Colonic mucosa (tissue), 4 donors: ENCODE measurements at regions not wholly inside any gene's neighbourhood (a gene's known extent, or its start where the extent isn't known, plus 50 kb on each side); places are given as distances from the start of the nearest gene placed in this dataset.
"Not testable (repeated sequence)": the region's sequence is repeated elsewhere in the genome, so short reads cannot be mapped to it uniquely, and the experiment has no call there.

Experiments
- DNase-seq: peaks from one replicate; pipeline ENCODE4 v3.0.0-alpha.2; 2020
- H3K27ac ChIP-seq: fragments of 200-600 bp; one replicate; pipeline ENCODE4 v1.8.0; 2021
- H3K27me3 ChIP-seq: fragments of 200-600 bp; one replicate; pipeline ENCODE4 v1.8.0; 2021
- H3K36me3 ChIP-seq: fragments of 200-600 bp; one replicate; pipeline ENCODE4 v1.8.0; 2021
- H3K4me1 ChIP-seq: fragments of 200-600 bp; one replicate; pipeline ENCODE4 v1.8.0; 2021; ENCODE audit warnings: mild to moderate bottlenecking
- H3K4me3 ChIP-seq: fragments of 200-600 bp; one replicate; pipeline ENCODE4 v1.8.0; 2021
- H3K9ac ChIP-seq, 2 donors: one replicate each; pipeline ENCODE4 v1.7.0; 2013; ENCODE audit warnings: control low read depth in 2 of 2, low read depth in 2 of 2, low read length in 2 of 2
- H3K9me3 ChIP-seq: fragments of 200-600 bp; one replicate; pipeline ENCODE4 v1.8.0; 2021
- intact Hi-C: fragments of 100-400 bp; cut with DNase I; formaldehyde crosslinking; loops from one replicate; pipeline ENCODE4 v1.14.1; 2022
- TF ChIP-seq, protein P1 (sequence below): fragments of 200-600 bp; IDR thresholded peaks from one replicate; pipeline ENCODE4 v1.8.0; 2022; ENCODE audit warnings: antibody characterized with exemption, mild to moderate bottlenecking
- donor health status: healthy.
- donor health status: DM: no; HTN: no; CAD: no.
- donor health status: DM: no; HTN: no; CAD: no.

DNA sequence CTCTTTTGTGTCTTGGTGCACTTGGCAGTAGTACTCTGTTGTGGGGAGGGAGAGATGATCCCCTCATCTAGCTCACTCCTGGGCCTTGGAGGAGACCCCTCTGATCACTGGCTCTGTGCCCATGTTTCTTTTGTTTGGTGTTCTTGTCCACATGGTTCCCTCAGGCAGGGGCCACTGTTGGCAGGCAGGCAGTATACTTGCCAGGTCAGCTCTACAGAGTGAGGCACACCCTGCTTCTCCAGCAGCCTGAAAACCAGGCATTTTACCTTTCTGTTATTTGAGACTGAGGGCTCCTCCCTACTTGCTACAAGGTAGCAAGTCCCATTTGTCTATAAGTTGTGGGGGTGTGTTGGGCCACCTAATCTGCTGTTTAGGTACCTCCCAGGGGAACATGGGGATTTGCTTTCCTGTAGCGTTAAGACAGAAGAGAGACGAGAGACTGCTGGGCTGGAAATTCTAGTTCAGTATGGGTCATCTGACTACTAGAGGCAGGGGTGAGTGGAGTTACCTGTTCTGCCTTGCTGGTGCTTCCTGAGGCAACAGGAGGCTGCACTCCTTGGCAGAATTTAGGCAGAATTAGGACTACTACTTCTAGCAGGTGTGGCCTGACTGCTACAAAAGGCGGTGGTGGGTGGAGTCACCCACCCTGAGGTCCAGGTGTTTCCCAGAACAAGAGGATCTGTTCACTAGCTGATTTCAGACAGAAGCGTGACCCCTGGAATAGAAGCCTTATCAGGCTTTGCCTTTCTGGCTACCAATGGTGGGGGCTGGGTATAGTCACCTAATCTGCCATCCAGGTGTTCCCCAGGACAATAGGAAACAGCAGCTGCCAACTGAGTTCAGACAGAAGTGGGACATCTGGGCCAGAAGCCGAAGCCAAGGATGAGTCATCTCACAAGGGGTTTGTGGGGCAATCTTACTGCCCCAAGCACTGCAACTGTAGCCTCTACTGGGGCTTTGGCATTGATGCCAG is 843.0 kb upstream of the ATXN8OS start:
- no peak overlapping the region for H3K27ac ChIP-seq
- no peak overlapping the region for H3K4me3 ChIP-seq
- H3K36me3 ChIP-seq = no peaks in the 10 kb centered on the region
- no peaks in the 10 kb centered on the region for H3K4me1 ChIP-seq
- no peaks in the 10 kb centered on the region for H3K9me3 ChIP-seq
- intact Hi-C loops = no loop called here
- TF ChIP-seq, protein P1, sequence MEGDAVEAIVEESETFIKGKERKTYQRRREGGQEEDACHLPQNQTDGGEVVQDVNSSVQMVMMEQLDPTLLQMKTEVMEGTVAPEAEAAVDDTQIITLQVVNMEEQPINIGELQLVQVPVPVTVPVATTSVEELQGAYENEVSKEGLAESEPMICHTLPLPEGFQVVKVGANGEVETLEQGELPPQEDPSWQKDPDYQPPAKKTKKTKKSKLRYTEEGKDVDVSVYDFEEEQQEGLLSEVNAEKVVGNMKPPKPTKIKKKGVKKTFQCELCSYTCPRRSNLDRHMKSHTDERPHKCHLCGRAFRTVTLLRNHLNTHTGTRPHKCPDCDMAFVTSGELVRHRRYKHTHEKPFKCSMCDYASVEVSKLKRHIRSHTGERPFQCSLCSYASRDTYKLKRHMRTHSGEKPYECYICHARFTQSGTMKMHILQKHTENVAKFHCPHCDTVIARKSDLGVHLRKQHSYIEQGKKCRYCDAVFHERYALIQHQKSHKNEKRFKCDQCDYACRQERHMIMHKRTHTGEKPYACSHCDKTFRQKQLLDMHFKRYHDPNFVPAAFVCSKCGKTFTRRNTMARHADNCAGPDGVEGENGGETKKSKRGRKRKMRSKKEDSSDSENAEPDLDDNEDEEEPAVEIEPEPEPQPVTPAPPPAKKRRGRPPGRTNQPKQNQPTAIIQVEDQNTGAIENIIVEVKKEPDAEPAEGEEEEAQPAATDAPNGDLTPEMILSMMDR = no peak
- H3K9ac ChIP-seq = no peak overlapping the region
- H3K27me3 ChIP-seq = no peaks in the 10 kb centered on the region
- DNase-seq = no peak

DNA sequence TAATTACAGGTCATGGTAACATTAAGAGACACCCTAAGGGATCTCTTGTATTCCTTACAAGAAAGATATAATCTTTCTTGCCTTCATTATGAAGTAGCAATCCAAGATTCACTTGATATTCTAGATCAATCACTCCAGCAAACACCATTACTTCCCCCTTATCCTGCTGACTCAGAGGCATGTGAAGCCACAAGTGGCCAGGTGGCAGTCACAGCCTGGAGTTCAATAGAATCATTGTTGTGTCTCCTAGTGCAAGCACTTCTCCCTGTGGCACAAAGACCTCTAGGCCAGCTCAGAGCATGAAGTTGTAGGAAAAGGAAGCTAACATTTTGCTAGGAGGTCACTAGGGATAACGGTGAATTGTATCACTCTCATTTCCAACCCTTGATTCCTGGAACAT is 864.3 kb upstream of the ATXN8OS start:
- Histone ChIP-seq H3K36me3 (no peaks in the 10 kb centered on the region), H3K4me1 (no peaks in the 10 kb centered on the region), H3K9ac (no peak overlapping the region), H3K27me3 (no peaks in the 10 kb centered on the region), H3K27ac (no peak overlapping the region), H3K4me3 (no peak overlapping the region), H3K9me3 (no peaks in the 10 kb centered on the region)
- TF ChIP-seq, protein P1 = no peak
- no peak for DNase-seq
- intact Hi-C loops = no loop called here

DNA sequence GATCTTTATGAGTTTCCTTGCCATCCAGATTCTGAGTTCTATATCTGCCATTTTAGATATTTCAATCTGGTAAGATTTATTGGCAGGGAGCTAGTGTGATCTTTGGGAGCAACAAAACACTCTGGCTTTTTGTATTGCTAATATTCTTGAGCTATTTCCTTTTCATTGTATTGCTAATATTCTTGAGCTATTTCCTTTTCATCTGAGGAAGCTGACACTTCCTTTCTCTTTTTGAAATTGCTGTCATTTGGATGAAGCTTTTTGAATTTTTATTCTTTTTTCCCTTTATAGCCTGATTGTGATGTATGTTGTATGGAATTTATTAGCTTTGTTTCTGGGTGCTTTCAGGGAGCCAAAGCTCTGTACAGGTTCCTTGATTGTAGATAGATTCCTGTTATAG is 873.5 kb upstream of the ATXN8OS start:
- TF ChIP-seq, protein P1 = no peak
- Histone ChIP-seq H3K9ac (no peak overlapping the region), H3K36me3 (no peaks in the 10 kb centered on the region), H3K4me1 (no peaks in the 10 kb centered on the region), H3K27ac (no peak overlapping the region), H3K27me3 (no peaks in the 10 kb centered on the region), H3K4me3 (no peak overlapping the region), H3K9me3 (no peaks in the 10 kb centered on the region)
- intact Hi-C loops = no loop called here
- DNase-seq = no peak

DNA sequence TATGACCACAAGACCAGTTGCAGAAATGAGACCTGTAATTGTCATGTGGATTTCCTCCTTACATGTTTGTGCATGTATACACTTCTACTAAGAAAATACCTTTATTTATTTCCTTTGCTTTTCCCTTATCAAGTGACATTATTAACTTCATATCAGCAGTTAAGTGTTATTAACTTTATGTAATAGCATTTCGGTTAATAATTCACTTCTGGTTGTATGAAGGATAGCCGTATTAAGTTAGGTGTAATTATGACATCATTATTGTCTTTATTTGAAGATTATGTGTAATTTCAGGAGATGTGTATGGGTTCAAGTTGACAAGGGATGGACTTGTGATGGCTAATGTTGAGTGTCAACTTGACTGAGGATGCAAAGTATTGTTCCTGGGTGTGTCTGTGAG is 881.2 kb upstream of the ATXN8OS start:
- H3K36me3 ChIP-seq = no peaks in the 10 kb centered on the region
- TF ChIP-seq, protein P1 = no peak
- no peak overlapping the region for H3K27ac ChIP-seq
- H3K9ac ChIP-seq = no peak overlapping the region
- no peak for DNase-seq
- H3K4me3 ChIP-seq = no peak overlapping the region
- H3K27me3 ChIP-seq = no peaks in the 10 kb centered on the region
- H3K4me1 ChIP-seq = no peaks in the 10 kb centered on the region
- H3K9me3 ChIP-seq = no peaks in the 10 kb centered on the region
- intact Hi-C loops = no loop called here

DNA sequence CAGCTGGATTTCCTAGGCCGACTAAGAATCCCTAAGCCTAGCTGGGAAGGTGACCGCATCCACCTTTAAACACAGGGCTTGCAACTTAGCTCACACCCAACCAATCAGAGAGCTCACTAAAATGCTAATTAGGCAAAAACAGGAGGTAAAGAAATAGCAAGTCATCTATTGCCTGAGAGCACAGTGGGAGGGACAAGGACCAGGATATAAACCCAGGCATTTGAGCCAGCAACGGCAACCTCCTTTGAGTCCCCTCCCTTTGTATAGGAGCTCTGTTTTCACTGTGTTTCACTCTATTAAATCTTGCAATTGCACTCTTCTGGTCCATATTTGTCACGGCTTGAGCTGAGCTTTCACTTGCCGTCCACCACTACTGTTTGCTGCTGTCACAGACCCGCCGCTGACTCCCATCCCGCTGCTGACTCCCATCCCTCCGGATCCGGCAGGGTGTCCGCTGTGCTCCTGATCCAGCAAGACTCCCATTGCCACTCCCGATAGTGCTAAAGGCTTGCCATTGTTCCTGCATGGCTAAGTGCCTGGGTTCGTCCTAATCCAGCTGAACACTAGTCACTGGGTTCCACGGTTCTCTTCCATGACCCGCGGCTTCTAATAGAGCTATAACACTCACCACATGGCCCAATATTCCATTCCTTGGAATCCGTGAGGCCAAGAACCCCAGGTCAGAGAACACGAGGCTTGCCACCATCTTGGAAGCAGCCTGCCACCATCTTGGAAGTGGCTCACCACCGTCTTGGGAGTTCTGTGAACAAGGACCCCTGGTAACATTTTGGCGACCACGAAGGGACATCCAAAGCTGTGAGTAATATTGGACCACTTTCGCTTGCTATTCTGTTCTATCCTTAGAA is 885.8 kb upstream of the ATXN8OS start:
- H3K4me1 ChIP-seq, H3K4me3 ChIP-seq, H3K9ac ChIP-seq, H3K9me3 ChIP-seq, H3K27ac ChIP-seq, DNase-seq, H3K27me3 ChIP-seq, H3K36me3 ChIP-seq, intact Hi-C loops: not testable (repeated sequence)
